ENCODE measurements at regions not wholly inside any gene's neighbourhood (a gene's known extent, or its start where the extent isn't known, plus 50 kb on each side); places are given as distances from the start of the nearest gene placed in this dataset.

- DNase-seq, result peak; percentile 86 to 89
- Histone ChIP-seq H3K27me3 (no peaks in the 10 kb centered on the region), H3K9me3 (no peaks in the 10 kb centered on the region), H3K27ac (no peak overlapping the region), H3K4me3 (replicated peaks in 1 of 3) (no peak overlapping the region), H3K36me3 (no peaks in the 10 kb centered on the region), H3K4me1 (peaks cover 3 to 5% of the 10 kb centered on the region in 2 donors)
- TF ChIP-seq POLR2A (IDR thresholded peaks at IDR 0.05) (no peak), CTCF (IDR thresholded peaks at IDR 0.05) (no peak)
- intact Hi-C loops (cut with DNase I), result no loop called here
- WGBS, 2 donors, result 68 to 71% methylated on average over 6 of the region's 6 CpGs
Observed at GRCh38 chr16:66070140-66070917, 296.2 kb upstream of the CDH5 start.

GRCh38 chr16:66069587-66069986, 296.9 kb upstream of the CDH5 start:
- Histone ChIP-seq H3K27me3 (no peaks in the 10 kb centered on the region), H3K36me3 (no peaks in the 10 kb centered on the region), H3K4me3 (replicated peaks in 1 of 3) (no peak overlapping the region), H3K9me3 (no peaks in the 10 kb centered on the region), H3K4me1 (peaks cover 3 to 5% of the 10 kb centered on the region in 2 donors), H3K27ac (no peak overlapping the region)
- 84 to 88% methylated on average over 3 of the region's 3 CpGs for WGBS, 2 donors
- no peak for DNase-seq
- TF ChIP-seq CTCF (IDR thresholded peaks at IDR 0.05) (no peak), POLR2A (IDR thresholded peaks at IDR 0.05) (no peak)
- intact Hi-C loops (cut with DNase I), result no loop called here

- Histone ChIP-seq H3K27me3 (no peaks in the 10 kb centered on the region), H3K9me3 (no peaks in the 10 kb centered on the region), H3K4me3 (replicated peaks in 1 of 3) (no peak overlapping the region), H3K36me3 (no peaks in the 10 kb centered on the region), H3K27ac (no peak overlapping the region), H3K4me1 (peaks cover 3 to 5% of the 10 kb centered on the region in 2 donors)
- WGBS, 2 donors, result 92 to 96% methylated on average over 2 of the region's 2 CpGs
- intact Hi-C loops (cut with DNase I), result no loop called here
- DNase-seq, result no peak
- TF ChIP-seq POLR2A (IDR thresholded peaks at IDR 0.05), result no peak
- TF ChIP-seq CTCF (IDR thresholded peaks at IDR 0.05), result no peak
Observed at GRCh38 chr16:66066404-66066803, 300.1 kb upstream of the CDH5 start.

- intact Hi-C loops (cut with DNase I), result no loop called here
- no peak for TF ChIP-seq POLR2A (IDR thresholded peaks at IDR 0.05)
- TF ChIP-seq CTCF (IDR thresholded peaks at IDR 0.05), result no peak
- 76 to 77% methylated on average over 4 of the region's 4 CpGs for WGBS, 2 donors
- Histone ChIP-seq H3K36me3 (no peaks in the 10 kb centered on the region), H3K4me1 (peaks cover 3 to 4% of the 10 kb centered on the region in 2 donors), H3K4me3 (replicated peaks in 1 of 3) (no peak overlapping the region), H3K27ac (no peak overlapping the region), H3K9me3 (no peaks in the 10 kb centered on the region), H3K27me3 (no peaks in the 10 kb centered on the region)
- no peak for DNase-seq
Observed at GRCh38 chr16:66065925-66066324, 300.6 kb upstream of the CDH5 start.

GRCh38 chr16:66064801-66065530, 301.5 kb upstream of the CDH5 start:
- Histone ChIP-seq H3K36me3 (no peaks in the 10 kb centered on the region), H3K4me3 (replicated peaks in 1 of 3) (no peak overlapping the region), H3K9me3 (no peaks in the 10 kb centered on the region), H3K4me1 (no peaks in the 10 kb centered on the region), H3K27me3 (no peaks in the 10 kb centered on the region), H3K27ac (no peak overlapping the region)
- intact Hi-C loops (cut with DNase I), result no loop called here
- TF ChIP-seq CTCF (IDR thresholded peaks at IDR 0.05) (no peak), POLR2A (IDR thresholded peaks at IDR 0.05) (no peak)
- WGBS, 2 donors, result 58 to 76% methylated on average over 1 of the region's 1 CpG
- no peak for DNase-seq
